ENCODE measurements at regions not wholly inside any gene's neighbourhood (a gene's known extent, or its start where the extent isn't known, plus 50 kb on each side); places are given as distances from the start of the nearest gene placed in this dataset.
"Not testable (repeated sequence)": the region's sequence is repeated elsewhere in the genome, so short reads cannot be mapped to it uniquely, and the experiment has no call there.

- whole genome bisulfite sequencing, 2 donors: 93 to 95% methylated on average over 5 of the region's 5 CpGs
- H3K27ac ChIP-seq: no peak overlapping the region
Observed at GRCh38 chr6:8315154-8315553, 120.2 kb downstream of the SLC35B3 start.

GRCh38 chr6:8301502-8301901 lies 133.8 kb downstream of the SLC35B3 start:
- Histone ChIP-seq H3K4me3 (no peak overlapping the region), H3K27ac (no peak overlapping the region), H3K4me1 (no peaks in the 10 kb centered on the region), H3K36me3 (no peaks in the 10 kb centered on the region), H3K27me3 (no peaks in the 10 kb centered on the region), H3K9me3 (no peaks in the 10 kb centered on the region)
- intact Hi-C loops (cut with DNase I): no loop called here
- TF ChIP-seq EP300 (IDR thresholded peaks at IDR 0.05): no peak
- TF ChIP-seq CTCF (IDR thresholded peaks at IDR 0.05): no peak
- TF ChIP-seq POLR2A (IDR thresholded peaks at IDR 0.05): no peak
- TF ChIP-seq POLR2AphosphoS5 (IDR thresholded peaks at IDR 0.05): no peak
- DNase-seq: no peak
- WGBS, 2 donors: 82 to 85% methylated on average over 2 of the region's 2 CpGs

More at GRCh38 chr6:8315154-8315553, 120.2 kb downstream of the SLC35B3 start:
- no peaks in the 10 kb centered on the region for H3K36me3 ChIP-seq
- no peaks in the 10 kb centered on the region for H3K9me3 ChIP-seq
- no peak for DNase-seq
- no peaks in the 10 kb centered on the region for H3K4me1 ChIP-seq
- TF ChIP-seq EP300 (IDR thresholded peaks at IDR 0.05) (no peak), POLR2AphosphoS5 (IDR thresholded peaks at IDR 0.05) (no peak), CTCF (IDR thresholded peaks at IDR 0.05) (no peak), POLR2A (IDR thresholded peaks at IDR 0.05) (no peak)
- intact Hi-C loops (cut with DNase I): no loop called here
- H3K27me3 ChIP-seq: no peaks in the 10 kb centered on the region
- no peak overlapping the region for H3K4me3 ChIP-seq

- H3K27me3 ChIP-seq: no peaks in the 10 kb centered on the region
- no peaks in the 10 kb centered on the region for H3K36me3 ChIP-seq
- no peaks in the 10 kb centered on the region for H3K9me3 ChIP-seq
- no peak overlapping the region for H3K4me3 ChIP-seq
- no peak overlapping the region for H3K27ac ChIP-seq
- DNase-seq: no peak
- no peak for TF ChIP-seq POLR2A (IDR thresholded peaks at IDR 0.05)
- TF ChIP-seq EP300 (IDR thresholded peaks at IDR 0.05): no peak
- no peak for TF ChIP-seq CTCF (IDR thresholded peaks at IDR 0.05)
- no peak for TF ChIP-seq POLR2AphosphoS5 (IDR thresholded peaks at IDR 0.05)
- intact Hi-C loops (cut with DNase I): no loop called here
- 80 to 88% methylated on average over 4 of the region's 4 CpGs for WGBS, 2 donors
- H3K4me1 ChIP-seq: no peaks in the 10 kb centered on the region
Observed at GRCh38 chr6:8299034-8299433, 136.3 kb downstream of the SLC35B3 start.

- H3K4me3 ChIP-seq; H3K27me3 ChIP-seq; H3K9me3 ChIP-seq; H3K36me3 ChIP-seq; DNase-seq; H3K4me1 ChIP-seq; intact Hi-C loops (cut with DNase I); H3K27ac ChIP-seq: not testable (repeated sequence)
- whole genome bisulfite sequencing, 2 donors: 91 to 94% methylated on average over 4 of the region's 4 CpGs
Observed at GRCh38 chr6:8282946-8283345, 152.4 kb downstream of the SLC35B3 start.

GRCh38 chr6:8282380-8282779 lies 153.0 kb downstream of the SLC35B3 start:
- Histone ChIP-seq H3K27me3 (no peaks in the 10 kb centered on the region), H3K4me3 (no peak overlapping the region), H3K9me3 (no peaks in the 10 kb centered on the region), H3K4me1 (no peaks in the 10 kb centered on the region), H3K36me3 (no peaks in the 10 kb centered on the region), H3K27ac (no peak overlapping the region)
- TF ChIP-seq CTCF (IDR thresholded peaks at IDR 0.05) (no peak), POLR2A (IDR thresholded peaks at IDR 0.05) (no peak), EP300 (IDR thresholded peaks at IDR 0.05) (no peak)
- WGBS, 2 donors: 97 to 98% methylated on average over 39 of the region's 39 CpGs
- DNase-seq: no peak
- intact Hi-C loops (cut with DNase I): no loop called here
